ENCODE measurements at regions not wholly inside any gene's neighbourhood (a gene's known extent, or its start where the extent isn't known, plus 50 kb on each side); places are given as distances from the start of the nearest gene placed in this dataset.
A peak's percentile ranks its signal among the peaks of the same experiment; 100 is the strongest.

DNA sequence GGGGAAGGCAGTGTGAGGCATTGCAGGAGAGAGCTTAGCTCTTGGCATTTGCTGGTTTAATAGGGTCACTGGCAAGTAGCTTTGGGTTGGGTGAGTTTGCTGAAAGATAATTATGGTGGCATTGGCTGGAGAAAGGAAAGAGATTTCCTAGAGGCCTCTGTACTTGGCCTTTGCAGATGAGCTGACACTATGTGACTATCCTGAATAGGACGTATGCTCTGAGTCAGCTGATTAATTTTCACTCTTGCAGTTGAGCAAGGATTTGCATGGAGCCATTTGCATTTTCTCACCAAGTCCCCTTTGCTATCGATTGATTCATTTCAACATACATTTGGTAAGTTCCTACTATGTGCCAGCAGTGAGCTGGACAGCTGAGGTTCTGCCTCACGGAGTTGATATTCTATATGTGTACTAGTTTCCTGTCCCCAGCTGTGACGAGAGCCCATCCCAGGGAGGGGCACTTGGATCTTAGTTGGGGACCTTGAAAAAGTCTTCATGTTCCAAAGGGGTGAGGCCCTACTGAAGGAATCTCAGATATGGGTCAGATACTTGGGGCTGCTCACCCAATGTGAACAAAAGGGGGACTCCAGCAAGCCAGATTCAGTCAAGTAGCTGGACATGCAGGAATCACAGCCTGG, 245.7 kb downstream of the LOXHD1 start:
- peaks cover 72% of the 10 kb centered on the region for H3K4me1 Mint-ChIP-seq
- Histone ChIP-seq H3K4me3 (no peak overlapping the region), H3K4me1 (peaks cover 46% of the 10 kb centered on the region)

DNA sequence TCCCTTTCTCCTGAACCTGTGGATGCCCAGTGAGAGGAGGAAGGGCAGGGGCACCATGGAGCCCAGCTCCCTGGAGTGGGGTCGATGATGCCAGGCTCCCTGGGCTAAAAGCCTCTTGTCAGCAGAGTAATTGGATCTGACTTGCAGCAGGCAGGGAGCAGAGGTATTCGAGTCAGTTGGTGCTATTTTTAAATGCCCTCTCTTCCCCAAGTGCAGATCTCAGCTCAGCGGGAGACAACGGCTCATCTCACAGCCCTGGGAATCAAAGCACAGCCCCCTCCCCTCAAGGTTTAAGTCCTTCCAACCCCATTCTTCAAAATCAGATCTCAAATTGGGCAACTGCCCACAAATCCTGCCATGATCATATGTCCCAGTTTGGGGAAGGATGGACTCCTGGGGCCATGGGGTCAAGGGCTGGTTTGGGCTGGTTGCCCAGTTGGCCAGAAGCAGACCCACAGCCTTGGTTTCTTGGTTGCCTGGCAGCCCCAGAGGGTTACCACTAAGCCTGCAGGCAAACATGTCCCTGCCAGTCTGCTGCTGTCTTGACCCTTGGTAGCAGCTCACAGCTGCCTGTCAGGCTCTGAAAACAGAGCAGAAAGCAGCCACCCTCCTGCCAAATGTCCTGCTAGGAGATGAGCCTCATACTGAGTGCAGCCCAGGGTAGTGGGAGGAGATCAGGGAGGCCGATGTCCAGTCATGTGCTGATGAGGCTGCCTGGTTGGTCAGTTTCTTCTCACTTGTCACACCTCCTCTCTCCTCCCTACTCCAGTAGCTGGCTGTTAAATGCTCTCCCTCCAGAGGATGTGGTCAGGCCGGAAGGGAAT, 244.9 kb downstream of the LOXHD1 start:
- peak overlapping the region; percentile 37 for H3K4me2 ChIP-seq
- TF ChIP-seq EZH2 (IDR thresholded peaks at IDR 0.05), result no peak
- no peak for TF ChIP-seq EZH2phosphoT487 (IDR thresholded peaks at IDR 0.05)
- TF ChIP-seq, protein P1, sequence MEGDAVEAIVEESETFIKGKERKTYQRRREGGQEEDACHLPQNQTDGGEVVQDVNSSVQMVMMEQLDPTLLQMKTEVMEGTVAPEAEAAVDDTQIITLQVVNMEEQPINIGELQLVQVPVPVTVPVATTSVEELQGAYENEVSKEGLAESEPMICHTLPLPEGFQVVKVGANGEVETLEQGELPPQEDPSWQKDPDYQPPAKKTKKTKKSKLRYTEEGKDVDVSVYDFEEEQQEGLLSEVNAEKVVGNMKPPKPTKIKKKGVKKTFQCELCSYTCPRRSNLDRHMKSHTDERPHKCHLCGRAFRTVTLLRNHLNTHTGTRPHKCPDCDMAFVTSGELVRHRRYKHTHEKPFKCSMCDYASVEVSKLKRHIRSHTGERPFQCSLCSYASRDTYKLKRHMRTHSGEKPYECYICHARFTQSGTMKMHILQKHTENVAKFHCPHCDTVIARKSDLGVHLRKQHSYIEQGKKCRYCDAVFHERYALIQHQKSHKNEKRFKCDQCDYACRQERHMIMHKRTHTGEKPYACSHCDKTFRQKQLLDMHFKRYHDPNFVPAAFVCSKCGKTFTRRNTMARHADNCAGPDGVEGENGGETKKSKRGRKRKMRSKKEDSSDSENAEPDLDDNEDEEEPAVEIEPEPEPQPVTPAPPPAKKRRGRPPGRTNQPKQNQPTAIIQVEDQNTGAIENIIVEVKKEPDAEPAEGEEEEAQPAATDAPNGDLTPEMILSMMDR (IDR thresholded peaks at IDR 0.05), result no peak
- H3K36me3 ChIP-seq, result no peaks in the 10 kb centered on the region
- Mint-ChIP-seq H3K4me3 (peak overlapping the region; percentile 57), H3K27me3 (ENCODE audit: insufficient read depth, low read depth) (peaks cover 2% of the 10 kb centered on the region), H3K9me3 (no peaks in the 10 kb centered on the region), H3K36me3 (peaks cover 7% of the 10 kb centered on the region), H3K27ac (no peak overlapping the region), H3K4me1 (peaks cover 72% of the 10 kb centered on the region)
- no peak overlapping the region for H2AFZ ChIP-seq (replicated peaks)
- H3K27ac ChIP-seq, result no peak overlapping the region
- DNase-seq (ENCODE audit: low spot score), result no peak
- no peak overlapping the region for H3K4me3 ChIP-seq
- peaks cover 91% of the 10 kb centered on the region for H4K20me1 ChIP-seq (ENCODE audit: low read depth)
- H3K9me3 ChIP-seq (ENCODE audit: low read depth), result no peaks in the 10 kb centered on the region
- peaks cover 9% of the 10 kb centered on the region for H3F3A ChIP-seq (ENCODE audit: low read depth)
- peaks cover 46% of the 10 kb centered on the region for H3K4me1 ChIP-seq
- no peaks in the 10 kb centered on the region for H3K79me2 ChIP-seq (ENCODE audit: low read depth)
- H3K27me3 ChIP-seq, result no peaks in the 10 kb centered on the region
- no peak overlapping the region for H3K9ac ChIP-seq

More for the DNA sequence above, 245.7 kb downstream of the LOXHD1 start:
- H3K9ac ChIP-seq, result no peak overlapping the region
- H2AFZ ChIP-seq (replicated peaks), result no peak overlapping the region
- peaks cover 96% of the 10 kb centered on the region for H4K20me1 ChIP-seq (ENCODE audit: low read depth)
- Mint-ChIP-seq H3K36me3 (peaks cover 6% of the 10 kb centered on the region), H3K9me3 (no peaks in the 10 kb centered on the region), H3K27ac (no peak overlapping the region), H3K27me3 (ENCODE audit: insufficient read depth, low read depth) (peaks cover 2% of the 10 kb centered on the region), H3K4me3 (no peak overlapping the region)
- H3K79me2 ChIP-seq (ENCODE audit: low read depth), result no peaks in the 10 kb centered on the region
- no peak overlapping the region for H3K27ac ChIP-seq
- peaks cover 9% of the 10 kb centered on the region for H3F3A ChIP-seq (ENCODE audit: low read depth)
- no peaks in the 10 kb centered on the region for H3K9me3 ChIP-seq (ENCODE audit: low read depth)
- H3K36me3 ChIP-seq, result no peaks in the 10 kb centered on the region
- no peak for DNase-seq (ENCODE audit: low spot score)
- TF ChIP-seq EZH2 (IDR thresholded peaks at IDR 0.05), result no peak
- TF ChIP-seq, protein P1 (IDR thresholded peaks at IDR 0.05), result no peak
- TF ChIP-seq EZH2phosphoT487 (IDR thresholded peaks at IDR 0.05), result no peak
- no peak overlapping the region for H3K4me2 ChIP-seq
- no peaks in the 10 kb centered on the region for H3K27me3 ChIP-seq

DNA sequence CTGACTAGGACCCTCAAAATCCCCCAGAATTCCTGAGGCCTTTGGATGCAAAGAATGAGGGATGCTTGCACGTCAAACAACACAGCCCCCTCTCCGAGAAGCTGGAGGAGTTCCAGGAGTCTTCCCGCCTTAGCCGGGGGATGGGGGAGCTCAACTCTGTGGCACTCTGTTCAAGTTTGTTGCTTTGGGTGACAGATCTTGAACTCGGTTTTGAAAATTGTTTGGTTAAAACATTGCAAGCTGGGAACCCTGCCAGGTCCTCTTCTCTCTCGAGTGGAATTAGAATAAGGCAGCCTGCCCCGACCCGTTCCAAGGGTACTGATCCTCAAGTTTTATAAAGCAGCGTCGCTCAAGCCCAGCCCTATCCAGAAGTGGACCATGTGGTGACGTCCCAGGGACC, 244.1 kb downstream of the LOXHD1 start:
- peaks cover 46% of the 10 kb centered on the region for H3K4me1 ChIP-seq
- TF ChIP-seq EZH2phosphoT487 (IDR thresholded peaks at IDR 0.05), result no peak
- TF ChIP-seq, protein P1 (IDR thresholded peaks at IDR 0.05), result no peak
- no peak for DNase-seq (ENCODE audit: low spot score)
- Mint-ChIP-seq H3K4me3 (no peak overlapping the region), H3K27ac (no peak overlapping the region), H3K9me3 (no peaks in the 10 kb centered on the region), H3K27me3 (ENCODE audit: insufficient read depth, low read depth) (peaks cover 2% of the 10 kb centered on the region), H3K4me1 (peaks cover 64% of the 10 kb centered on the region), H3K36me3 (peaks cover 1% of the 10 kb centered on the region)
- H3K4me3 ChIP-seq, result no peak overlapping the region
- H3K9me3 ChIP-seq (ENCODE audit: low read depth), result no peaks in the 10 kb centered on the region
- H2AFZ ChIP-seq (replicated peaks), result no peak overlapping the region
- peaks cover 9% of the 10 kb centered on the region for H3F3A ChIP-seq (ENCODE audit: low read depth)
- no peaks in the 10 kb centered on the region for H3K36me3 ChIP-seq
- H3K9ac ChIP-seq, result no peak overlapping the region
- peak overlapping the region; percentile 5 for H3K4me2 ChIP-seq
- H3K79me2 ChIP-seq (ENCODE audit: low read depth), result no peaks in the 10 kb centered on the region
- H4K20me1 ChIP-seq (ENCODE audit: low read depth), result peaks cover 87% of the 10 kb centered on the region
- H3K27ac ChIP-seq, result no peak overlapping the region
- no peaks in the 10 kb centered on the region for H3K27me3 ChIP-seq
